H9 (cell line): ENCODE measurements at regions not wholly inside any gene's neighbourhood (a gene's known extent, or its start where the extent isn't known, plus 50 kb on each side); places are given as distances from the start of the nearest gene placed in this dataset.

Source experiments
- DNase-seq: peaks from one replicate; pipeline ENCODE4 v3.0.0-alpha.2; 2017
- H2AFZ ChIP-seq: one replicate; pipeline ENCODE4 v1.6.1; 2013; ENCODE audit warnings: mild to moderate bottlenecking, low read length, control low read depth, moderate library complexity
- H2AK5ac ChIP-seq: 2 replicates; pipeline ENCODE4 v1.6.1; 2013; ENCODE audit warnings: low read length, control low read depth, mixed read lengths; ENCODE audit not compliant: insufficient read length
- H2BK120ac ChIP-seq: one replicate; pipeline ENCODE4 v1.6.1; 2013; ENCODE audit warnings: low read depth, mild to moderate bottlenecking, low read length, control low read depth, inconsistent platforms; ENCODE audit not compliant: poor library complexity, severe bottlenecking
- H2BK12ac ChIP-seq: 2 replicates; pipeline ENCODE4 v1.6.1; 2013; ENCODE audit warnings: low read length, control low read depth, mixed read lengths, low read depth; ENCODE audit not compliant: insufficient read length
- H2BK15ac ChIP-seq: 2 replicates; pipeline ENCODE4 v1.6.1; 2013; ENCODE audit warnings: low read depth, low read length, control low read depth
- H2BK20ac ChIP-seq: one replicate; pipeline ENCODE4 v1.6.1; 2013; ENCODE audit warnings: low read depth, mild to moderate bottlenecking, low read length, control low read depth, inconsistent platforms; ENCODE audit not compliant: poor library complexity, severe bottlenecking
- H2BK5ac ChIP-seq: 2 replicates; pipeline ENCODE4 v1.6.1; 2013; ENCODE audit warnings: low read length, control low read depth, mixed read lengths; ENCODE audit not compliant: insufficient read length
- H3K14ac ChIP-seq: 2 replicates; pipeline ENCODE4 v1.6.1; 2013; ENCODE audit warnings: low read length, control low read depth; ENCODE audit not compliant: insufficient read depth
- H3K18ac ChIP-seq: 2 replicates; pipeline ENCODE4 v1.6.1; 2013; ENCODE audit warnings: low read depth, mild to moderate bottlenecking, mixed read lengths, low read length, control low read depth; ENCODE audit not compliant: insufficient read length
- H3K23ac ChIP-seq: 2 replicates; pipeline ENCODE4 v1.6.1; 2013; ENCODE audit warnings: low read length, control low read depth, mixed read lengths, low read depth; ENCODE audit not compliant: insufficient read length
- H3K23me2 ChIP-seq: 2 replicates; pipeline ENCODE4 v1.6.1; 2013; ENCODE audit warnings: low read depth, mild to moderate bottlenecking, mixed read lengths, low read length, control low read depth; ENCODE audit not compliant: insufficient read length, poor library complexity, severe bottlenecking
- H3K27ac ChIP-seq: 2 replicates; pipeline ENCODE4 v1.5.1; 2013; ENCODE audit warnings: low read length, control low read depth, mixed read lengths, low read depth; ENCODE audit not compliant: insufficient read length
- H3K27me3 ChIP-seq: 2 replicates; pipeline ENCODE4 v1.6.1; 2013; ENCODE audit warnings: low read length, control low read depth, inconsistent platforms; ENCODE audit not compliant: insufficient read depth
- H3K4ac ChIP-seq: 2 replicates; pipeline ENCODE4 v1.6.1; 2013; ENCODE audit warnings: low read depth, mild to moderate bottlenecking, control low read depth, inconsistent platforms, low read length, moderate library complexity
- H3K4me1 ChIP-seq: 2 replicates; pipeline ENCODE4 v1.6.1; 2013; ENCODE audit warnings: low read length, control low read depth, inconsistent platforms; ENCODE audit not compliant: insufficient read depth
- H3K4me2 ChIP-seq: 2 replicates; pipeline ENCODE4 v1.6.1; 2013; ENCODE audit warnings: low read length, control low read depth, mixed read lengths; ENCODE audit not compliant: insufficient read length, insufficient read depth
- H3K56ac ChIP-seq: 2 replicates; pipeline ENCODE4 v1.6.1; 2013; ENCODE audit warnings: low read depth, mild to moderate bottlenecking, mixed read lengths, low read length, control low read depth; ENCODE audit not compliant: insufficient read length
- H3K79me1 ChIP-seq: 2 replicates; pipeline ENCODE4 v1.6.1; 2013; ENCODE audit warnings: low read depth, mild to moderate bottlenecking, moderate library complexity, low read length, control low read depth, inconsistent platforms; ENCODE audit not compliant: insufficient read depth, poor library complexity, severe bottlenecking
- H3K79me2 ChIP-seq: 2 replicates; pipeline ENCODE4 v1.6.1; 2013; ENCODE audit warnings: low read length, control low read depth, inconsistent platforms; ENCODE audit not compliant: insufficient read depth
- H3K9ac ChIP-seq: 2 replicates; pipeline ENCODE4 v1.6.1; 2013; ENCODE audit warnings: low read length, control low read depth, mixed read lengths; ENCODE audit not compliant: insufficient read length; ENCODE audit errors: extremely low read depth
- H3K9me3 ChIP-seq: one replicate; pipeline ENCODE4 v1.6.1; 2013; ENCODE audit warnings: low read depth, low read length, inconsistent platforms; ENCODE audit not compliant: control insufficient read depth
- H3T11ph ChIP-seq: one replicate; pipeline ENCODE4 v1.6.1; 2013; ENCODE audit warnings: mild to moderate bottlenecking, low read length, control low read depth, inconsistent platforms
- H4K20me1 ChIP-seq: one replicate; pipeline ENCODE4 v1.6.1; 2013; ENCODE audit not compliant: control insufficient read depth, insufficient read length, insufficient read depth
- H4K5ac ChIP-seq: 2 replicates; pipeline ENCODE4 v1.6.1; 2013; ENCODE audit warnings: low read depth, mild to moderate bottlenecking, mixed read lengths, low read length, control low read depth; ENCODE audit not compliant: insufficient read length
- H4K8ac ChIP-seq: replicated peaks from 2 replicates; pipeline ENCODE4 v1.6.1; 2013; ENCODE audit warnings: low read length, control low read depth, mixed read lengths, low read depth; ENCODE audit not compliant: insufficient read length
- H4K91ac ChIP-seq: 2 replicates; pipeline ENCODE4 v1.6.1; 2013; ENCODE audit warnings: low read depth, mild to moderate bottlenecking, moderate library complexity, mixed read lengths, low read length, control low read depth; ENCODE audit not compliant: insufficient read length
- H3K27ac Mint-ChIP-seq, 3 experiments: 2 replicates in 2 of 3; 3 replicates in 1 of 3; pipeline ENCODE4 v1.8.0; 2020 to 2021; ENCODE audit warnings: mixed read lengths in 3 of 3, mild to moderate bottlenecking in 1 of 3, moderate library complexity in 1 of 3
- H3K27me3 Mint-ChIP-seq: 2 replicates; pipeline ENCODE4 v1.8.0; 2021; ENCODE audit warnings: low read depth, mild to moderate bottlenecking, moderate library complexity, mixed read lengths
- H3K36me3 Mint-ChIP-seq, 3 experiments: 2 replicates in 2 of 3; 3 replicates in 1 of 3; pipeline ENCODE4 v1.8.0; 2020 to 2021; ENCODE audit warnings: low read depth in 3 of 3, mixed read lengths in 3 of 3; ENCODE audit not compliant: insufficient read depth in 1 of 3
- H3K4me1 Mint-ChIP-seq, 2 experiments: 2 replicates each; pipeline ENCODE4 v1.8.0; 2020; ENCODE audit warnings: mixed read lengths in 2 of 2
- H3K4me3 Mint-ChIP-seq, 2 experiments: 2 replicates in 1 of 2; 3 replicates in 1 of 2; pipeline ENCODE4 v1.8.0; 2020 to 2021; ENCODE audit warnings: mild to moderate bottlenecking in 2 of 2, mixed read lengths in 2 of 2, moderate library complexity in 1 of 2
- H3K9me3 Mint-ChIP-seq, 2 experiments: 2 replicates in 1 of 2; 3 replicates in 1 of 2; pipeline ENCODE4 v1.8.0; 2020; ENCODE audit warnings: mild to moderate bottlenecking in 2 of 2, mixed read lengths in 2 of 2, moderate library complexity in 1 of 2
- CTCF ChIP-seq: fragments of 200-600 bp; sonication (generic); conservative IDR thresholded peaks from 3 replicates; pipeline ENCODE4 v1.8.0; 2021; ENCODE audit warnings: antibody characterized with exemption, mild to moderate bottlenecking
- WGBS: extraction: QIAGEN DNeasy Blood & Tissue Kit; methylation state at CpG from one replicate; pipeline ENCODE4 v1.1.7; 2013; ENCODE audit warnings: missing lambda C conversion rate, low lambda C conversion rate, mixed read lengths; ENCODE audit not compliant: insufficient read length; ENCODE audit errors: extremely low coverage; 5-methylcytosine and 5-hydroxymethylcytosine counted together

DNA sequence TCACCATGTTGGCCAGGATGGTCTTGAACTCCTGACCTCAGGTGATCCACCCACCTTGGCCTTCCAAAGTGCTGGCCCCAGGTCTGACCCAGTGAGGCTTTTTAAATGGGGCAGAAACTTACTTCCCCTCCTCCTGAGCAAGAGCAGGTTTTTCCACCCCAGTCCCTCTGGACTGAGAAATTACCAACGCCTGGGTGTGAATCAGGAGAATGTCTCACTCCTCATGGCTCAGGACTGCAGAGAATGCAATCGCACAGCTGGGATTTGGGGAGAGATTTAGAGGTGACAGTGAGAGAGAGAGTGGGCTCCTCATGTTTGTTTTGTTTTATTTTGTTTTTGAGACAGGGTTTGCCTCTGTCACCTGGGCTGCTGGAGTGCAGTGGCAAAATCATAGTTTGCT, 203.6 kb downstream of the RAB11FIP4 start:
- H3K4ac ChIP-seq: no peak overlapping the region
- H4K20me1 ChIP-seq: no peaks in the 10 kb centered on the region
- no peak overlapping the region for H2BK20ac ChIP-seq
- no peak overlapping the region for H3K23ac ChIP-seq
- Mint-ChIP-seq H3K27me3 (no peaks in the 10 kb centered on the region; the same call in none of the 2 replicates), H3K27ac (no peak overlapping the region), H3K36me3 (no peaks in the 10 kb centered on the region), H3K9me3 (no peaks in the 10 kb centered on the region), H3K4me3 (no peak overlapping the region), H3K4me1 (peaks cover 20 to 22% of the 10 kb centered on the region in 2 experiments)
- H3K79me2 ChIP-seq: no peaks in the 10 kb centered on the region
- no peaks in the 10 kb centered on the region for H3K23me2 ChIP-seq
- H3K27me3 ChIP-seq: no peaks in the 10 kb centered on the region
- DNase-seq: no peak
- H3K9me3 ChIP-seq: no peaks in the 10 kb centered on the region
- no peak for TF ChIP-seq CTCF
- H3K79me1 ChIP-seq: no peaks in the 10 kb centered on the region
- H2BK15ac ChIP-seq: no peak overlapping the region
- no peak overlapping the region for H4K8ac ChIP-seq
- no peak overlapping the region for H2BK12ac ChIP-seq
- H3K9ac ChIP-seq: no peak overlapping the region
- H4K5ac ChIP-seq: no peak overlapping the region
- H3K4me2 ChIP-seq: no peak overlapping the region
- no peak overlapping the region for H3K18ac ChIP-seq
- no peaks in the 10 kb centered on the region for H3K4me1 ChIP-seq
- H2BK120ac ChIP-seq: no peak overlapping the region
- no peak overlapping the region for H3T11ph ChIP-seq
- no peak overlapping the region for H2AFZ ChIP-seq
- no CpG with 5 or more reads among the region's 2 CpGs for WGBS
- H3K14ac ChIP-seq: no peak overlapping the region
- no peak overlapping the region for H3K27ac ChIP-seq
- H3K56ac ChIP-seq: no peak overlapping the region
- no peak overlapping the region for H4K91ac ChIP-seq
- H2AK5ac ChIP-seq: no peak overlapping the region
- H2BK5ac ChIP-seq: no peak overlapping the region
